NOMO-1 treated with DMSO at 0.1 percent for 48 hours (cell line): ENCODE measurements at regions not wholly inside any gene's neighbourhood (a gene's known extent, or its start where the extent isn't known, plus 50 kb on each side); places are given as distances from the start of the nearest gene placed in this dataset.

Source experiments
- DNase-seq: peaks from one replicate; lab custom pipeline; 2025; ENCODE audit not compliant: unreplicated experiment; lab: John Stamatoyannopoulos, UW

- DNase-seq, result no peak
Observed at GRCh38 chr11:69364921-69365320, 71.0 kb downstream of the MYEOV start.

- no peak for DNase-seq
Observed at GRCh38 chr11:69365558-69365957, 71.6 kb downstream of the MYEOV start.

DNA sequence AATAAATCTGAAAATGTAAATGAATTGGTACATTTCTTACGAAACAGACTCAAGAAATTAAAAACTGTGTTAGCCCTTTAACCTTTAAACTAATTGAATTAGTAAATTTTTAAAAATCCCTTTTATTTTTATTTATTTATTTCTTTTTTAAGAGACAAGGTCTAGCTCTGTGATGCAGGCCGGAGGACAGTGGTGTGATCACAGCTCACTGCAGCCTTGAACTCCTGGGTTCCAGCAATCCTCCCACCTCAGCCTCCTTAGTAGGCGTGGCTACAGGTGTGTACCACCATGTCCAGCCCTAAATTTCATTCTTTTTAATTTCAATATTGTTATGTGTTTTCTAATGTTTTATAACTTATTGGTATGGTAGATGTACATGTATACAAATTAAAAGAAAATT is 72.6 kb downstream of the MYEOV start:
- no peak for DNase-seq

- no peak for DNase-seq
Observed at GRCh38 chr11:69367211-69367964, 73.4 kb downstream of the MYEOV start.

DNA sequence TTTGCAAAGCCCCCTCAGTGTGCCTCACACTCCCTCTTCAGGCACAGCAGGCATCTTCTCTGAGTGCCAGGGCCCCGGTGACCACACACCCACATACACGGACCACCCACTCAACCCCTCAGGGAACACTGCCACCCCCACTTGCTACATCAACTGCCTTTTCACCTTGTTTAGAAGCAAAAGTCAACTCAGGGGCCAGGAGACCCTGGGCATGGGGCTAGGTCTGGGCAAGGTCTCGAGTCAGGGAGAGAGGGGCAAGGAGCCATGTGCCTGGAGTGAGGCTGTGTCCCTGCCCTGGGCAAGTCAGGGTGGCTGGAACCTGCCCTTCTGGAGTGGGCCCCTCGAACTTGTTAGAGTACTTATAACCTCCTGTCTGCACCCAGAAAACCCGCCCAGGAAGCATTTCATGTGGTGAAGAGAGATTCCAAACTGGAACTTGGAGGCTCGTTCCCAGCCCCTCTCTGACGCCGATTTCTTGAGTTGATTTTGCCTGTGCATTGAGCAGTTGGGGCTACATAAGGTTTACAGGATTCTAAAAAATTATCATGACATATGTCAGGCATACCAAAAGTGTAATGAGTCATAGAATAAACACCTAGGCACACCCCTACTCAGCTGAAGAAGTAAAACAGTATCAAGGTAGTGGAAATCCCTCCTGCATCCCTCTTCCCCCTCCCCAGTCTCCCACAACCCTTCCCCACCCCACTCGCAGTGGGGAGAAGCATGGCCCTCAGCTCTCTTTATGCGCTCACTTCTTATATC is 74.3 kb downstream of the MYEOV start:
- DNase-seq, result no peak

DNA sequence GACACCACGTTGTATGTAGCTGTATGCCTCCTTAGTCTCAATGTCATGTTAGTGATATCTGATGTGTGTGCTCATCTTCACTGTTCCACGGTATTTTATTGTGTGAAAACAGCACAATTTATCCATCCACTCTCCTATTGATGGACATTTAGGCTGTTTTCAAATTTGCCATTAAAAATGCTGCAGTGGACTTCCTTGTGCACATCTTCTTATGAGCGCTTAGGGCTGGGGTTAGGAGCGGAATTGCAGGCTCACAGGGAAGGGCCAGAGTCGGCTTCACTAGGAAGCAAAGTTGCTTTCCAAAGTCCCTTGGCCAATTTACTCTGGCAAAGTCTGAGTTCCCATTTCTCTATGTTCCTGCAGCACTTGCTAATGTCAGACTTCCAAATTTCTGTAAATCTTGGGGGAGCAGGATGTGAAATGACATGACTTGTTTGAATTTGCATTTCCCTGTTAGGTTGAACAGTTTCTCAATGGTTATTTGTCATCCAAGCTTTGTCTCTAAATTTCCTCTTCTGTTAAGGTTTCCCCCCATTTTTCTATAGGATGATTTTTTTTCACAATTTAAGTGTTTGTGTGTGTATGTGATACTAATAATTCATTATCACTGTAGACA is 75.4 kb downstream of the MYEOV start:
- no peak for DNase-seq

GRCh38 chr11:69369945-69370344 is 76.0 kb downstream of the MYEOV start:
- DNase-seq, result no peak

- no peak for DNase-seq
Observed at GRCh38 chr11:69370984-69371709, 77.2 kb downstream of the MYEOV start.

DNA sequence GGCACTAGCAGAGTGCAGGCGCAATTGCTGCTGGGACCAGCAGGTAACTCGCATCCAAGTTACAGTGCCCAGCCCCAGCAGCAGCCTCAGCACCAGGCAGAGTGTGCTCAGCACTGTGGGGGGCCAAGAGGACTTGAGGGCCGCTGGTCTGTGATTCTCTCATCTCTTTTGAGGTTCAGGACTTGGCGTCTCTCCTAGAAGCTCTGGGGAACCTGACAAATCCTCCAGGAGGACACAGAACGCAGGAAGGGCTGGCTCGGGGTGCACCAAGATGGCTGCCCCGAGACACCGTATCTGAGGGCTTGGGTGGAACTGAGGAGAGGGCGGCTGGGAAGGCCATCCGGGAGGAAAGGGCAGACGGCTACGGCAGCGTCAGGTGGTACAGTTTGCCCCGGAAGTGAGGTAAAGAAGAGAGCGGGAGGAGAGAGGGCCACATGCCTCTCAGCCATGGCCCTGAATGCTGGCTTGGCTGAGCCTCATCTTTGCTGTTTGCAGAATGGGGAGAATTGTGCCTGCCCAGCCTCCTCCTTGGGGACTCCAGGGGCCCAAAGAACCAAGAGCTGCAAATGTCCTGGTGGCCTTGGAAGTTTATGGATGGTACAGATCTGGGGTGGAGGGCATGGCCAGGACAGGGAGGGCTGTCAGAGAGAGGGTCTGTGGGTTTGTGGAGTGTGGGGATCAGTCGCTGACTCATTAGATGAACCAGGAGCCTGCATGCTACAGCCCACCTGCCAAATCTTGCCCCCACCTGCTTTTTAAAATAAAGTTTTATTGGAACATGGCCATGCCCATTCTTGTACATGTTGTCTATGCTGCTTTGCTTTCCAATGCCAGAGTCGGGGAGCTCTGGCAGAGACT is 78.0 kb downstream of the MYEOV start:
- DNase-seq, result no peak

DNA sequence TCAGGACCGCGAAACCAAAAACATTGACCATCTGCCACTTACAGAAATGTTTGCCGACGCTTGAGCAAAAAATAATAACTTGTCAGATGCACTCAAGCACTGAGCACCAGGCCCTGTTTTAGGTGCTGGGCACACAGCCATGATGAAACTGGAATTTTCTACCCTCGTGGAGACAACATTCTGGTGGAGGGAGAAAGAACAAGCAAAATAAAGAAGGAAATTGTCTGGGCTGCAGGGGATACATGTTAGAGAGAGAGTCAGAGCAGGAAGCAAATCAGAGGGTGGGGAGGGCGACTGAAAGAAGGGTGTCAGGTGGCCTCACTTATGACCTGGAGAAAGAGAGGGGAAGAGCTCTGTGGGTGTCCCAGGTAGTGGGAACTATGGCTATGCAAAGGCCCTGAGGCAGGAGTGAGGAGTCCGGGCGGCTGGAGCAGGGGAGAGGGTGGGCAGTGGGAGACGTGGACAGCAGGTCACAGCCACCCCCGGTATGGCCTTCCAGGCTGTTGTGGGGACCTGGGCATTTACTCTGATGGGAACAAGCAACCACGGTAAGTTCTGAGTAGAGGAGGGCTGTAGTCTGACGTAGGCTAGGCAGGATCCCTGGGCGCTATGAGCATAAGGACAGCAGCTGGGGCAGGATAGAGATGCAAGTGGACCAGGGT is 78.8 kb downstream of the MYEOV start:
- no peak for DNase-seq

DNA sequence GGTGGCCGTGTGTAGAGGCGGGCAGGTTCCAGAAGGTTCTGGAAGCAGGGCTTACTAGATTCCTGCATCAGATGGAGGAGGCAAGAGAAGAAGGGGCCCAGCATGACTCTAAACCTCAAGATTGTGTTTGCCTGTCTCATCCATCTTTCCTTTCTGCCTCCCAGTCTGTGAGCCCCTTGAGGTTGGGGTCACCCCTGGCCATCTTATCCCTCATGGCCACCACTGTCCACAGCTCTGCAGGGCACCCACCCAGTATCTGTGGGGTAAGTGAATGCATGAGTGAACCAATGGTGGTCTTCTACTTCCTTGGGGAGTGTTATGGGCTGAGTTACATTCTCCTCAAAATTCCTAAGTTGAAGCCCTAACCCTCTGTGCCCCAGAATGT is 79.3 kb downstream of the MYEOV start:
- DNase-seq, result no peak

- DNase-seq, result no peak
Observed at GRCh38 chr11:69374110-69374945, 80.4 kb downstream of the MYEOV start.

DNA sequence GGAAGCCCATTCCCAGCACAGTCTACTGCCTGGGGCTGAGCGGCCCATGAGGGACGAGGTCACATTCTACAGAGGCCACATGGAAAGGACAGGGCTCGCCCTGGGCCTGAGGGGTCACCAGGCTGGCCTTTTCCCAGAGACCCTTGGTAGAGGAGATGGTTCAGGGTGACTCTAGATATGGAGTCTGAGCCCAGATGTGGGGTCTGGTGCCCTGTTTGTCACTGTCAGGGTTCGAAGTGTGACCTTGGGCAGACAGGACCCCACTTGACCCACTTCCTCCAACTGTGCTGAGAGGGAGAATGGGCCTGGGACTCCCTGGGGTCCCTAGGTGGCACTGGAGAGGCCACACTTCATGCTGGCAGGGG is 81.0 kb downstream of the MYEOV start:
- no peak for DNase-seq

DNA sequence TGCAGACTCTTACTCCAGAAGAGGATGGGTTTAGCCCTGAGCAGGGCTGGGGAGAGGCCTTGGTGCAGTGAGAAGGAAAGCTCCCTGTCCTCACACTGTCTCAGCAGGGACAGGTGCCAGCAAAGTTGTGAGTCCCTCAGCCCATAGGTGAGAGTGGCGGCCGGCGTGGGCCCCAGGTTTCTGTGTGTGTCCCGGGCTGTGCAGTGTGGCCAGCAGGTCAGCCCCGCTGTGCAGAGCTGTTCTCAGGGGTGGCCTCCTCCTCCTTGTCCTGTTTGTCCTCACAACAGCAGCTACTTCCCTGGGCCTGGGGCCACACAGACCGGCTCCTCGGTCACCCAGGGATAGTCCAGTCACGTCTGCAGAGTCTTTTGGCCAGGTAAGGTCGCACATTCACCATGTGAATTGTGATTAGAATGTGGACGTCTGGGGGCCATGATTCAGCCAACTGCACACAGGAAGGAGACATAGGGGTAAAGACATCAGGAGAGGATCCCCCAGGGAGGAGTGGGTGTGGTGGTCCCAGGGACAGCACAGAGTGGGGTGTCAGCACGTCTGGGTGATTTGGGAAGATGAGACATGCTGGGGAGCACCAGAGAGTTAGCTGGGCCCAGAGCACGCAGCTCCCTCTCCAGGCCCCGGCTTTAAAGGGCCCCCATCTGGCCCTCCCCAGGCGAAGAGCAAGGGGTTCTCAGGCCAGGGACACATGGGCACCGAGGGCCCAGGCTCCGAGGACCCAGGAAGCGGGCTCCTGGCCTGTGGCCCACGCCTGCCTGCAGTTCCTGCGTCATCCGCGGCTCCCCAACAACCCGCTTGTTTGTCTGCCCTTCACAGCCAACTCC is 81.6 kb downstream of the MYEOV start:
- no peak for DNase-seq

- DNase-seq, result no peak
Observed at GRCh38 chr11:69376155-69377028, 82.4 kb downstream of the MYEOV start.

GRCh38 chr11:69377029-69377952 is 83.3 kb downstream of the MYEOV start:
- no peak for DNase-seq
